Transverse colon (tissue), 4 donors: ENCODE measurements at regions not wholly inside any gene's neighbourhood (a gene's known extent, or its start where the extent isn't known, plus 50 kb on each side); places are given as distances from the start of the nearest gene placed in this dataset.

Experiments used
- DNase-seq: peaks from one replicate; pipeline ENCODE4 v3.0.0-alpha.2; 2019
- H3K27ac ChIP-seq, 4 donors: fragments of 200-600 bp; sonication (generic); 2 replicates each; pipeline ENCODE4 v1.5.1; 2016 to 2018; ENCODE audit warnings: inconsistent platforms in 4 of 4
- H3K27me3 ChIP-seq: fragments of 200-600 bp; sonication (generic); 2 replicates; pipeline ENCODE4 v1.5.1; 2017; ENCODE audit warnings: inconsistent platforms
- H3K36me3 ChIP-seq, 4 donors: fragments of 200-600 bp; sonication (generic); 2 replicates each; pipeline ENCODE4 v1.5.1; 2017 to 2019; ENCODE audit warnings: inconsistent platforms in 4 of 4
- H3K4me1 ChIP-seq, 4 donors: fragments of 200-600 bp; sonication (generic); 2 replicates each; pipeline ENCODE4 v1.5.1; 2017 to 2020; ENCODE audit warnings: inconsistent platforms in 4 of 4
- H3K4me3 ChIP-seq, 4 donors: fragments of 200-600 bp; sonication (generic); 1 replicate in 1 of 4; 2 replicates in 3 of 4; pipeline versions ENCODE4 v1.5.1 to v1.6.1; 2017 to 2019; ENCODE audit warnings: inconsistent platforms in 4 of 4
- H3K9me3 ChIP-seq, 2 donors: fragments of 200-600 bp; sonication (generic); 2 replicates each; pipeline ENCODE4 v1.5.1; 2017 to 2019; ENCODE audit warnings: inconsistent platforms in 2 of 2
- EP300 ChIP-seq: sonication (generic); formaldehyde crosslinking; IDR thresholded peaks from one replicate; pipeline ENCODE4 v1.6.1; 2017; ENCODE audit warnings: antibody characterized with exemption, low read depth
- POLR2A ChIP-seq: fragments of 450-650 bp; IDR thresholded peaks from one replicate; pipeline ENCODE4 v1.6.1; 2016; ENCODE audit warnings: antibody characterized with exemption, mild to moderate bottlenecking, moderate library complexity
- POLR2AphosphoS5 ChIP-seq, 3 donors: sonication (generic); formaldehyde crosslinking; IDR thresholded peaks; one replicate each; pipeline ENCODE4 v1.6.1; 2016; ENCODE audit warnings: antibody characterized with exemption in 3 of 3
- WGBS, 2 donors: methylation state at CpG; one replicate each; pipeline ENCODE4 v1.1.5; 2018; ENCODE audit warnings: low coverage in 1 of 2; 5-methylcytosine and 5-hydroxymethylcytosine counted together
- in situ Hi-C, 4 donors: fragments of 200-750 bp; cut with MboI; loops; one replicate each; pipeline versions ENCODE4 v1.15.0 to v1.15.1; 2017; ENCODE audit warnings: low sequenced_read_pairs in 3 of 4, low pct_ligation_motif_present in 1 of 4, low pct_unique_long_range_greater_than_20kb in 1 of 4
- intact Hi-C: fragments of 100-400 bp; cut with DNase I; formaldehyde crosslinking; loops from one replicate; pipeline ENCODE4 v1.15.1; 2023; ENCODE audit warnings: low total_unique reads
- TF ChIP-seq, protein P1 (sequence below), 5 experiments: fragments of 200-600 bp in 3 of 5; fragments of 450-650 bp in 2 of 5; sonication (generic) in 3 of 5; IDR thresholded peaks; 1 replicate in 2 of 5; 2 replicates in 3 of 5; pipeline ENCODE4 v1.5.1; 2016 to 2017; ENCODE audit warnings: antibody characterized with exemption in 5 of 5, inconsistent platforms in 3 of 5, mild to moderate bottlenecking in 2 of 5, moderate library complexity in 1 of 5

DNA sequence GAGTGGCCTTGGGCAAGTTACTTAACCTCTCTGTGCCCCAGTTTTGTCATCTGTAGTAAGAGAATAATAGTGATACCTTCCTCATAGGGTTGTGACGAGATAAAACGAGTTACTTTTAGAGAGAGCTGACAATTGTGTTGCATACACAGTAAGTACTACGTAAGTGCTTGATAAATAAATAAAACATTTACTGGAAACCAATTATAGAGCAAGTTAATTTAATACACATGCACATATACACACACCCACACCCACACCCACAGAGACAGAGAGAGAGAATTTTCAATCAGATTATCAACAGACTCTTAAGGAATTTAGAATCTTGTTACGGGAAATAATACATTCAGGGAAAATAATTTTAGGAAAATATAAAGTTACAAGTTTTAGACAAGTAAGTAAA lies 1045.8 kb upstream of the TENM4 start:
- no peaks in the 10 kb centered on the region for H3K9me3 ChIP-seq
- no peaks in the 10 kb centered on the region for H3K4me1 ChIP-seq
- 90 to 98% methylated on average over 4 of the region's 4 CpGs for WGBS, 2 donors
- TF ChIP-seq POLR2A = no peak
- no peak for TF ChIP-seq POLR2AphosphoS5 (IDR thresholded peaks at IDR 0.05)
- no peak for TF ChIP-seq EP300
- TF ChIP-seq, protein P1, sequence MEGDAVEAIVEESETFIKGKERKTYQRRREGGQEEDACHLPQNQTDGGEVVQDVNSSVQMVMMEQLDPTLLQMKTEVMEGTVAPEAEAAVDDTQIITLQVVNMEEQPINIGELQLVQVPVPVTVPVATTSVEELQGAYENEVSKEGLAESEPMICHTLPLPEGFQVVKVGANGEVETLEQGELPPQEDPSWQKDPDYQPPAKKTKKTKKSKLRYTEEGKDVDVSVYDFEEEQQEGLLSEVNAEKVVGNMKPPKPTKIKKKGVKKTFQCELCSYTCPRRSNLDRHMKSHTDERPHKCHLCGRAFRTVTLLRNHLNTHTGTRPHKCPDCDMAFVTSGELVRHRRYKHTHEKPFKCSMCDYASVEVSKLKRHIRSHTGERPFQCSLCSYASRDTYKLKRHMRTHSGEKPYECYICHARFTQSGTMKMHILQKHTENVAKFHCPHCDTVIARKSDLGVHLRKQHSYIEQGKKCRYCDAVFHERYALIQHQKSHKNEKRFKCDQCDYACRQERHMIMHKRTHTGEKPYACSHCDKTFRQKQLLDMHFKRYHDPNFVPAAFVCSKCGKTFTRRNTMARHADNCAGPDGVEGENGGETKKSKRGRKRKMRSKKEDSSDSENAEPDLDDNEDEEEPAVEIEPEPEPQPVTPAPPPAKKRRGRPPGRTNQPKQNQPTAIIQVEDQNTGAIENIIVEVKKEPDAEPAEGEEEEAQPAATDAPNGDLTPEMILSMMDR (IDR thresholded peaks at IDR 0.05) = no peak
- no peak for DNase-seq
- no peak overlapping the region for H3K4me3 ChIP-seq
- no peaks in the 10 kb centered on the region for H3K36me3 ChIP-seq
- intact Hi-C loops (loop anchor here (1.0 kb wide), 1 partner anchor 22 kb away; no protein-coding TSS in a partner anchor), in situ Hi-C loops (no loop called here)
- H3K27me3 ChIP-seq = no peaks in the 10 kb centered on the region
- H3K27ac ChIP-seq = no peak overlapping the region

- no peaks in the 10 kb centered on the region for H3K9me3 ChIP-seq
- H3K4me1 ChIP-seq = no peaks in the 10 kb centered on the region
- TF ChIP-seq POLR2A (no peak), EP300 (no peak), POLR2AphosphoS5 (IDR thresholded peaks at IDR 0.05) (no peak)
- TF ChIP-seq, protein P1 (IDR thresholded peaks at IDR 0.05) = no peak
- 74 to 75% methylated on average over 2 of the region's 2 CpGs for WGBS, 2 donors
- DNase-seq = no peak
- intact Hi-C loops (no loop called here), in situ Hi-C loops (no loop called here)
- no peak overlapping the region for H3K4me3 ChIP-seq
- no peaks in the 10 kb centered on the region for H3K36me3 ChIP-seq
- H3K27me3 ChIP-seq = no peaks in the 10 kb centered on the region
- H3K27ac ChIP-seq = no peak overlapping the region
Observed at GRCh38 chr11:80477178-80477577, 1036.3 kb upstream of the TENM4 start.

DNA sequence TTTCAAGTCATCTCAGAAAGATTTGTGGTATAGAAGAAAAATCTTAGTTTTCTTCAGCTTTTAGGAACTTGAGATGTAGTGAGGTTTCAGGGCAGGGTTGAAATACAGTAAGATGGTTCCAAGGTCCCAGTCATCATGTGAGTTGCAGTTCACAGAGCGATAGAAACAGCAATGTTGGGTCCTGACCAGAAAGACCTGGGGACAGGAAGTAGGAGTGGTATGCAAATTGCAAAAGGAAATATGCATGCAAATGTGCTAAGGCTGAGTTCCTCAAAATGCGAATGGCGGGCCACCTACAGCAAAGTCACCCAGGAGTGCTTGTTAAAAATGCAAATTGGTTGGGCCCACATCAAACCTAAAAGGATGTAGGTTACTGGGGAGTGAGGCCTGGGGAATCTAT lies 1032.7 kb upstream of the TENM4 start:
- Histone ChIP-seq H3K9me3 (no peaks in the 10 kb centered on the region), H3K4me1 (no peaks in the 10 kb centered on the region), H3K27ac (no peak overlapping the region), H3K27me3 (no peaks in the 10 kb centered on the region), H3K36me3 (no peaks in the 10 kb centered on the region), H3K4me3 (no peak overlapping the region)
- TF ChIP-seq POLR2AphosphoS5 (IDR thresholded peaks at IDR 0.05) (no peak), EP300 (no peak), POLR2A (no peak)
- TF ChIP-seq, protein P1 (IDR thresholded peaks at IDR 0.05) = no peak
- in situ Hi-C loops = no loop called here
- 88 to 90% methylated on average over 2 to 3 of the region's 3 CpGs for WGBS, 2 donors
- intact Hi-C loops = no loop called here
- no peak for DNase-seq

- intact Hi-C loops (no loop called here), in situ Hi-C loops (no loop called here)
- DNase-seq = no peak
- Histone ChIP-seq H3K27me3 (no peaks in the 10 kb centered on the region), H3K36me3 (no peaks in the 10 kb centered on the region), H3K4me1 (no peaks in the 10 kb centered on the region), H3K4me3 (no peak overlapping the region), H3K9me3 (no peaks in the 10 kb centered on the region), H3K27ac (no peak overlapping the region)
- WGBS, 2 donors = 30 to 47% methylated on average over 2 of the region's 2 CpGs
- TF ChIP-seq POLR2AphosphoS5 (IDR thresholded peaks at IDR 0.05) (no peak), EP300 (no peak), POLR2A (no peak)
- TF ChIP-seq, protein P1 (IDR thresholded peaks at IDR 0.05) = no peak
Observed at GRCh38 chr11:80469871-80470270, 1029.0 kb upstream of the TENM4 start.
